ENCODE measurements at regions not wholly inside any gene's neighbourhood (a gene's known extent, or its start where the extent isn't known, plus 50 kb on each side); places are given as distances from the start of the nearest gene placed in this dataset.

- TF ChIP-seq CTCF (IDR thresholded peaks at IDR 0.05; ENCODE audit: poor library complexity, severe bottlenecking) (no peak), MXI1 (conservative IDR thresholded peaks at IDR 0.05; ENCODE audit: poor library complexity, severe bottlenecking) (no peak), EZH2 (IDR thresholded peaks at IDR 0.05; ENCODE audit: borderline replicate concordance, insufficient read depth, low read length, poor library complexity, severe bottlenecking) (no peak), EP300 (conservative IDR thresholded peaks at IDR 0.05; ENCODE audit: poor library complexity, severe bottlenecking) (no peak), POLR2AphosphoS5 (IDR thresholded peaks at IDR 0.05) (no peak)
Observed at GRCh38 chr1:234999513-234999940, 129.1 kb downstream of the TOMM20 start.

All from neural cell (in vitro differentiated cells).